Natural killer cell (primary cell): ENCODE measurements at regions not wholly inside any gene's neighbourhood (a gene's known extent, or its start where the extent isn't known, plus 50 kb on each side); places are given as distances from the start of the nearest gene placed in this dataset.

Experiments used
- ATAC-seq, 3 donors: fragments of 150-1000 bp in 2 of 3; fragments of 200-7000 bp in 1 of 3; cut with Tn5 transposase; 1 replicate in 1 of 3; 2 replicates in 2 of 3; pipeline ENCODE4 v1.10.0; 2021; ENCODE audit warnings: mild to moderate bottlenecking in 2 of 3, moderate library complexity in 2 of 3
- DNase-seq, 2 donors: peaks; one replicate each; pipeline versions ENCODE4 v3.0.0 to v3.0.0-alpha.2; 2013 to 2021; ENCODE audit warnings: mixed read lengths in 1 of 2
- H3K27ac ChIP-seq: one replicate; pipeline ENCODE4 v1.5.1; 2013; ENCODE audit warnings: mild to moderate bottlenecking, low read length
- H3K27me3 ChIP-seq: one replicate; pipeline ENCODE4 v1.6.1; 2013; ENCODE audit warnings: low read length; ENCODE audit not compliant: control insufficient read depth, insufficient read depth
- H3K36me3 ChIP-seq: one replicate; pipeline ENCODE4 v1.6.1; 2013; ENCODE audit warnings: low read length; ENCODE audit not compliant: control insufficient read depth, insufficient read depth
- H3K4me1 ChIP-seq: one replicate; pipeline ENCODE4 v1.6.1; 2013; ENCODE audit warnings: low read length; ENCODE audit not compliant: control insufficient read depth, insufficient read depth
- H3K4me3 ChIP-seq: one replicate; pipeline ENCODE4 v1.5.1; 2013; ENCODE audit warnings: low read length
- H3K9me3 ChIP-seq: one replicate; pipeline ENCODE4 v1.6.1; 2013; ENCODE audit warnings: low read length; ENCODE audit not compliant: control insufficient read depth, insufficient read depth
- H3K27ac Mint-ChIP-seq, 2 donors: one replicate each; pipeline ENCODE4 v1.8.0; 2022; ENCODE audit warnings: mild to moderate bottlenecking in 2 of 2, mixed read lengths in 2 of 2, moderate library complexity in 1 of 2
- H3K27me3 Mint-ChIP-seq, 2 donors: one replicate each; pipeline ENCODE4 v1.8.0; 2022; ENCODE audit warnings: low read depth in 2 of 2, mixed read lengths in 2 of 2
- H3K36me3 Mint-ChIP-seq: one replicate; pipeline ENCODE4 v1.8.0; 2022; ENCODE audit warnings: mixed read lengths
- H3K4me1 Mint-ChIP-seq, 2 donors: one replicate each; pipeline ENCODE4 v1.8.0; 2022; ENCODE audit warnings: mixed read lengths in 2 of 2
- H3K4me3 Mint-ChIP-seq: one replicate; pipeline ENCODE4 v1.8.0; 2022; ENCODE audit warnings: mild to moderate bottlenecking, moderate library complexity, mixed read lengths
- H3K9me3 Mint-ChIP-seq, 2 donors: one replicate each; pipeline ENCODE4 v1.8.0; 2022; ENCODE audit warnings: mixed read lengths in 2 of 2
- CTCF ChIP-seq: fragments of 200-600 bp; IDR thresholded peaks from one replicate; pipeline ENCODE4 v1.8.0; 2022; ENCODE audit warnings: antibody characterized with exemption
- WGBS: methylation state at CpG from one replicate; pipeline ENCODE4 v1.1.7; 2013; ENCODE audit warnings: missing lambda C conversion rate; ENCODE audit not compliant: insufficient coverage; 5-methylcytosine and 5-hydroxymethylcytosine counted together
- intact Hi-C: fragments of 100-400 bp; cut with micrococcal nuclease; formaldehyde crosslinking; loops from one replicate; pipeline ENCODE4 v1.14.2; 2022

DNA sequence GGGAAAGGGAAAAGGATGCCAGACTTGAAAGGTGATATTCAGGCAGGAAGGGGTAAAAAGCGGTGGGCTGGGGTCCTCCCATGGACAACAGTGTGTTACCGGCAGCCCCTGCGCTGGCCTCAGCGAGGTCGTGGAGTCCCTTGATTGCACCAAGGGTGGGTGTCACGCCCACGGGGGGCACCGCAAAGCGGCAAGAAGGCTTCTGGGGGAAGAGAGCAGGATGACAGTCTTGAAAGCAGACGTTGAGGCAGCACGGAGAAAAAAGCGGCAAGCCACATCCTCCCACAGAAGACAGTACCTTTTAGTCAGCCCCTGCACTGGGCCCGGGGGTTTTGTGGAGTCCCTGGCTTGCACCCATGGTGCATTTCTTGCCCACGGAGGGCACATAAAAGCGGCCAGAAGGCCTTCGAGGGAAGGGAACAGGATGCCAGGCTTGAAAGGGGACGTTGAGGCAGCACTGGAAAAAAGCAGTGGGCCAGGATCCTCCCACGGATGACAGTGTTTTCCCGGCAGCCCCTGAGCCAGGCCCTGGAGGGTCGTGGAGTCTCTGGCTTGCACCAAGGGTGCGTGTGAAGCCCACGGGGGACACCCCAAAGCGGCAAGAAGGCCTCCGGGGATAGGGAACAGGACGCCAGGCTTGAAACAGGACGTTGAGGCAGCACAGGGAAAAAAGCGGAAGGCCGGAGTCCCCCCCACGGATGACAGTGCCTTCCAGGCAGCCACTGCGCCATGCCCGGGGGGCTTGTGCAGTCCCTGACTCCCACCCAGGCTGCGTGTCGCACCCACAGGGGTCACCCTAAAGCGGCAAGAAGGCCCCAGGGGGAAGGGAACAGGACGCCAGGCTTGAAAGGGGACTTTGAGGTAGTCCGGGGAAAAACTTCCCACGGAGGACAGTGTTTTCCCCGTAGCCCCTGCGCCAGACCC lies 162.2 kb upstream of the ALG10B start:
- Histone ChIP-seq H3K9me3 (peaks cover 28% of the 10 kb centered on the region), H3K36me3 (no peaks in the 10 kb centered on the region), H3K27ac (no peak overlapping the region), H3K4me1 (no peaks in the 10 kb centered on the region), H3K27me3 (no peaks in the 10 kb centered on the region), H3K4me3 (no peak overlapping the region)
- no peak for DNase-seq
- no peak overlapping the region for H3K27ac Mint-ChIP-seq
- no peaks in the 10 kb centered on the region for H3K9me3 Mint-ChIP-seq
- no peaks in the 10 kb centered on the region for H3K36me3 Mint-ChIP-seq
- 89% methylated on average over 39 of the region's 39 CpGs for whole genome bisulfite sequencing
- intact Hi-C loops = no loop called here
- TF ChIP-seq CTCF = no peak
- H3K4me1 Mint-ChIP-seq = no peaks in the 10 kb centered on the region
- H3K27me3 Mint-ChIP-seq = no peaks in the 10 kb centered on the region
- no peak for ATAC-seq
- H3K4me3 Mint-ChIP-seq = no peak overlapping the region

DNA sequence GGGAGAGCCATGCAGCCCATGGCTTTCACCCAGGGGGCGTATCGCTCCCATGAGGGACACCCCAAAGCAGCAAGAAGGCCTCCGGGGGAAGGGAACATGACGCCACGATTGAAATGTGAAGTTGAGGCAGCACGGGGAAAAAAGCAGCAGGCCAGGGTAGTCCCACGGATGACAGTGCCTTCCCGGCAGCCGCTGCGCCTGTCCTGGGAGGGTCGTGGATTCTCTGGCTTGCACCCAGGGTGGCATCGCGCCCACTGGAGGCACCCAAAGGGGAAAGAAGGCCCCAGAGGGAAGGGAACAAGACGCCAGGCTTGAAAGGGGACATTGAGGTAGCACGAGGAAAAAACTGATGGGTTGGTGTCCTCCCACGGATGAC lies 161.6 kb upstream of the ALG10B start:
- Histone ChIP-seq H3K27ac (no peak overlapping the region), H3K4me1 (no peaks in the 10 kb centered on the region), H3K4me3 (no peak overlapping the region), H3K36me3 (no peaks in the 10 kb centered on the region), H3K27me3 (no peaks in the 10 kb centered on the region), H3K9me3 (peaks cover 30% of the 10 kb centered on the region)
- WGBS = 89% methylated on average over 16 of the region's 16 CpGs
- Mint-ChIP-seq H3K4me3 (no peak overlapping the region), H3K9me3 (no peaks in the 10 kb centered on the region), H3K27me3 (no peaks in the 10 kb centered on the region), H3K4me1 (no peaks in the 10 kb centered on the region), H3K36me3 (no peaks in the 10 kb centered on the region), H3K27ac (no peak overlapping the region)
- DNase-seq (no peak), ATAC-seq (no peak)
- TF ChIP-seq CTCF = no peak
- intact Hi-C loops = no loop called here

DNA sequence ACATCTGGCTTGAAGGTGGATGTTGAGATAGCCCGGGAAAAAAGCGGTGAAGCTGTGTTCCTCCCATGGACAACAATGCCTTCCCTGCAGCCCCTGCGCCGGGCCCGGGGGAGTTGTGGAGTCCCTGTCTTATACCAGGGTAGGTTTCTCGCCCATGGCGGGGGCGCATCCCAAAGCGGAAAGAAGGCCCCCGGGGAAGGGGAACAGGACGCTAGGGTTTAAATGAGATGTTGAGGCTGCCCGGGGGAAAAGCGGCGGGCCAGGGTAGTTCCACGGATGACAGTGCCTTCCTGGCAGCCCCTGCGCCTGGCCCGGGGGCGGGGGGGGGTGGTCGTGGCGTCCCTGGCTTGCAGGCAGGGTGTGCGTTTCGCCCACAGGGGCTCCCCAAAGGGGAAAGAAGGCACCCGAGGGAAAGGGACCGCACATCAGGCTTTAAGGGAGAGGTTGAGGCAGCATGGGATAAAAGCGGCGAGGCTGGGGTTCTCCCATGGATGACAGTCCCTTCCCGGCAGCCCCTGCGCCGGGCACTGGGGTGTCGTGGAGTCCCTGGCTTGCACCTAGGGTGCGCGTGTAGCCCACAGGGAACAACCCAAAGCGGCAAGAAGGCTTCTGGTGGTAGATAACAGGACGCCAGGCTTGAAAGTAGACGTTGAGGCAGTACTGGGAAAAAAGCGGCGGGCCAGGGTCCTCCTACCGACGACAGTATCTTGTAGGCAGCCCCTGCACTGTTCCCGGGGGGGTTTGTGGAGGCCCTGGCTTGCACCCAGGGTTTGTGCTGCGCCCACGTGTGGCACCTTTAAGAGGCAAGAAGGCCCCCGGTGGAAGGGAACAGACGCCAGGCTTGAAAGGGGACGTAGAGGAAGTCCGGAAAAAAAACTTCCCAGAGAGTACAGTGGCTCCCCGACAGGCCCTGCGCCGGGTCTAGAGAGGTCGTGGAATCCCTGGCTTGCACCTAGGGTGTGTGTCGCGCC lies 160.8 kb upstream of the ALG10B start:
- Histone ChIP-seq H3K4me3 (no peak overlapping the region), H3K27me3 (no peaks in the 10 kb centered on the region), H3K36me3 (no peaks in the 10 kb centered on the region), H3K4me1 (no peaks in the 10 kb centered on the region), H3K27ac (no peak overlapping the region), H3K9me3 (peaks cover 22% of the 10 kb centered on the region)
- Mint-ChIP-seq H3K27me3 (no peaks in the 10 kb centered on the region), H3K36me3 (no peaks in the 10 kb centered on the region), H3K9me3 (no peaks in the 10 kb centered on the region), H3K27ac (no peak overlapping the region), H3K4me1 (no peaks in the 10 kb centered on the region), H3K4me3 (no peak overlapping the region)
- intact Hi-C loops = no loop called here
- no peak for DNase-seq
- no peak for TF ChIP-seq CTCF
- no peak for ATAC-seq
- WGBS = 89% methylated on average over 50 of the region's 52 CpGs
